ENCODE measurements at regions not wholly inside any gene's neighbourhood (a gene's known extent, or its start where the extent isn't known, plus 50 kb on each side); places are given as distances from the start of the nearest gene placed in this dataset.

DNA sequence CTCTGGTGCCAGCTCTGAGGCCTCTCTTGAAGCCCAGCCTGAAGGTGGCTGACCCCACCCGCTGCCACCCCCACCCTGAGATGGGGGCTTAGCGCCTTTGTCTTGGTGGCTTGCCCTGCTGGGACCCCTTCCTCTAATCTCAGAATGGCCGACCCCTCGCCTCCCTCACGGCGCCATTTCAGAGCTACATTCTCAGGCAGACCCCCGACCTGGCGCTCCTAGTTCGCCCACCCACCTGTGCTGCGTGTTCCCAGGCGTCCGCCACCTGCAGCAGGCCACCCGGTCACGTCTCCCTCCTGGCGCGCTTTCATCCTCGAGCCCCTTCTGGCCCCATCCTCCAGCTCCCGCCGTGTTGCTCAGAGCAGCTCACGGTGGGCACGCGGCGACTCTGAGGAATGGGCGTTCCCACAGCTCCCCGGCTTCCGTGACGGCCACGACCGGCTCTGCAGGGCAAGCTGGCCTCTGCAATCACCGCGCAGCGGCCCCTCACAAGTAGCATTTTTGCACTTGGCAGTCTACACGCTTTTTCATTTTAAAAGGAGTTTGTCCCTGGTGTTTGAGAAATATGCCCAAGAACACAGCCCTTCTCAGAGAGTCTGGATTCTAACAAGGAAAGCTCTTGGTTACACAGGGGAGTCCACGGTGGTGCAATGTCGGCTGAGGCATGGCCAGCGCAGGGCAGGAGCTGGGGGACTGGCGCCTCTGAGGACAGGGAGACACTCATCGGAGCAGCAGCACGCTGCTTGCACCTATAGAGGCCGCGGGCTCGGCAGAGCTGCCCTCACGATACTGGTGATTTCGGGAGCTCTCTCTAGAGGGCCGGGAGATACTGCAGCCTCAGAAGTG lies 105.7 kb upstream of the C14orf180 start:
- TF ChIP-seq, protein P1, sequence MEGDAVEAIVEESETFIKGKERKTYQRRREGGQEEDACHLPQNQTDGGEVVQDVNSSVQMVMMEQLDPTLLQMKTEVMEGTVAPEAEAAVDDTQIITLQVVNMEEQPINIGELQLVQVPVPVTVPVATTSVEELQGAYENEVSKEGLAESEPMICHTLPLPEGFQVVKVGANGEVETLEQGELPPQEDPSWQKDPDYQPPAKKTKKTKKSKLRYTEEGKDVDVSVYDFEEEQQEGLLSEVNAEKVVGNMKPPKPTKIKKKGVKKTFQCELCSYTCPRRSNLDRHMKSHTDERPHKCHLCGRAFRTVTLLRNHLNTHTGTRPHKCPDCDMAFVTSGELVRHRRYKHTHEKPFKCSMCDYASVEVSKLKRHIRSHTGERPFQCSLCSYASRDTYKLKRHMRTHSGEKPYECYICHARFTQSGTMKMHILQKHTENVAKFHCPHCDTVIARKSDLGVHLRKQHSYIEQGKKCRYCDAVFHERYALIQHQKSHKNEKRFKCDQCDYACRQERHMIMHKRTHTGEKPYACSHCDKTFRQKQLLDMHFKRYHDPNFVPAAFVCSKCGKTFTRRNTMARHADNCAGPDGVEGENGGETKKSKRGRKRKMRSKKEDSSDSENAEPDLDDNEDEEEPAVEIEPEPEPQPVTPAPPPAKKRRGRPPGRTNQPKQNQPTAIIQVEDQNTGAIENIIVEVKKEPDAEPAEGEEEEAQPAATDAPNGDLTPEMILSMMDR (conservative IDR thresholded peaks at IDR 0.05; ENCODE audit: low read depth, low read length): no peak
- TF ChIP-seq EZH2 (IDR thresholded peaks at IDR 0.05; ENCODE audit: borderline replicate concordance, low read depth, low read length, poor library complexity, severe bottlenecking): no peak
